Lung (tissue), 11 donors: ENCODE measurements at regions not wholly inside any gene's neighbourhood (a gene's known extent, or its start where the extent isn't known, plus 50 kb on each side); places are given as distances from the start of the nearest gene placed in this dataset.

ENCODE experiments used
- ATAC-seq: fragments of 200-7000 bp; cut with Tn5 transposase; one replicate; pipeline ENCODE4 v1.9.1; 2020; ENCODE audit warnings: moderate number of reproducible peaks; ENCODE audit not compliant: insufficient read depth, low FRiP score
- DNase-seq, 3 donors: peaks; one replicate each; pipeline ENCODE4 v3.0.0-alpha.2; 2013 to 2017
- H3K27ac ChIP-seq, 2 donors: one replicate each; pipeline ENCODE4 v1.5.1; 2013; ENCODE audit warnings: mild to moderate bottlenecking in 2 of 2, moderate library complexity in 2 of 2, control low read depth in 1 of 2, inconsistent platforms in 1 of 2, low read depth in 1 of 2, low read length in 1 of 2
- H3K27me3 ChIP-seq, 3 donors: one replicate each; pipeline ENCODE4 v1.5.1; 2013; ENCODE audit warnings: low read length in 2 of 3; ENCODE audit not compliant: control insufficient read depth in 3 of 3, insufficient read depth in 3 of 3
- H3K36me3 ChIP-seq, 4 donors: one replicate each; pipeline ENCODE4 v1.5.1; 2013; ENCODE audit warnings: low read length in 4 of 4, mild to moderate bottlenecking in 1 of 4, moderate library complexity in 1 of 4; ENCODE audit not compliant: control insufficient read depth in 4 of 4, insufficient read depth in 4 of 4
- H3K4me1 ChIP-seq, 5 donors: one replicate each; pipeline ENCODE4 v1.5.1; 2013; ENCODE audit warnings: low read length in 5 of 5, mild to moderate bottlenecking in 2 of 5, moderate library complexity in 1 of 5; ENCODE audit not compliant: control insufficient read depth in 5 of 5, insufficient read depth in 5 of 5
- H3K4me3 ChIP-seq: one replicate; pipeline ENCODE4 v1.5.1; 2013; ENCODE audit warnings: mild to moderate bottlenecking, control low read depth, moderate library complexity
- H3K9ac ChIP-seq, 2 donors: one replicate each; pipeline ENCODE4 v1.5.1; 2013; ENCODE audit warnings: low read length in 2 of 2, control low read depth in 1 of 2; ENCODE audit not compliant: insufficient read depth in 1 of 2
- H3K9me3 ChIP-seq, 4 donors: one replicate each; pipeline ENCODE4 v1.5.1; 2013; ENCODE audit warnings: low read length in 3 of 4, mild to moderate bottlenecking in 1 of 4, moderate library complexity in 1 of 4; ENCODE audit not compliant: control insufficient read depth in 4 of 4, insufficient read depth in 3 of 4
- CTCF ChIP-seq: IDR thresholded peaks from 2 replicates; pipeline ENCODE4 v1.5.1; 2012; ENCODE audit warnings: mild to moderate bottlenecking; ENCODE audit errors: control extremely low read depth, extremely low read depth
- WGBS, 2 donors: extraction: QIAGEN DNeasy Blood & Tissue Kit; methylation state at CpG; one replicate each; pipeline ENCODE4 v1.1.7; 2013; 5-methylcytosine and 5-hydroxymethylcytosine counted together
- donor health status: control.
- donor health status: control.
- donor health status: Bipolar disorder and iron deficiency.
- donor health status: healthy.
- donor health status: DM: yes; HTN: yes; CAD: no.

- Histone ChIP-seq H3K27me3 (peaks cover 0 to 66% (median 8%) of the 10 kb centered on the region in 3 donors), H3K4me3 (no peak overlapping the region), H3K27ac (no peak overlapping the region), H3K4me1 (no peaks in the 10 kb centered on the region), H3K9me3 (no peaks in the 10 kb centered on the region), H3K9ac (no peak overlapping the region), H3K36me3 (no peaks in the 10 kb centered on the region)
- ATAC-seq (no peak), DNase-seq (no peak)
- 25 to 54% methylated on average over 6 of the region's 6 CpGs for WGBS, 2 donors
- no peak for TF ChIP-seq CTCF
These were observed 124.6 kb upstream of the CDK13 start for GRCh38 chr7:39825401-39825980.

GRCh38 chr7:39826166-39826565 is 123.9 kb upstream of the CDK13 start:
- no peak for TF ChIP-seq CTCF
- Histone ChIP-seq H3K9ac (no peak overlapping the region), H3K9me3 (no peaks in the 10 kb centered on the region), H3K4me1 (no peaks in the 10 kb centered on the region), H3K27ac (no peak overlapping the region), H3K27me3 (peaks cover 0 to 69% (median 10%) of the 10 kb centered on the region in 3 donors), H3K36me3 (no peaks in the 10 kb centered on the region), H3K4me3 (no peak overlapping the region)
- DNase-seq (no peak), ATAC-seq (no peak)
- 45 to 46% methylated on average over 2 of the region's 2 CpGs for WGBS, 2 donors

- no peak overlapping the region for H3K9ac ChIP-seq
- H3K27me3 ChIP-seq = peaks cover 0 to 74% (median 22%) of the 10 kb centered on the region in 3 donors
- no peaks in the 10 kb centered on the region for H3K4me1 ChIP-seq
- TF ChIP-seq CTCF = no peak
- no peaks in the 10 kb centered on the region for H3K36me3 ChIP-seq
- no peak for DNase-seq
- no peaks in the 10 kb centered on the region for H3K9me3 ChIP-seq
- WGBS, 2 donors = 83 to 92% methylated on average over 2 of the region's 2 CpGs
- H3K4me3 ChIP-seq = no peak overlapping the region
- no peak overlapping the region for H3K27ac ChIP-seq
- no peak for ATAC-seq
These were observed 122.5 kb upstream of the CDK13 start for GRCh38 chr7:39827571-39827970.

- no peak for TF ChIP-seq CTCF
- Histone ChIP-seq H3K36me3 (no peaks in the 10 kb centered on the region), H3K4me3 (no peak overlapping the region), H3K27me3 (peaks cover 0 to 69% (median 23%) of the 10 kb centered on the region in 3 donors), H3K4me1 (peaks cover 0 to 3% (median 0%) of the 10 kb centered on the region in 5 donors), H3K27ac (no peak overlapping the region), H3K9me3 (no peaks in the 10 kb centered on the region), H3K9ac (no peak overlapping the region)
- 76 to 90% methylated on average over 2 of the region's 2 CpGs for WGBS, 2 donors
- no peak for ATAC-seq
- no peak for DNase-seq
These were observed 121.0 kb upstream of the CDK13 start for GRCh38 chr7:39829028-39829427.
